A673 (cell line): ENCODE measurements at regions not wholly inside any gene's neighbourhood (a gene's known extent, or its start where the extent isn't known, plus 50 kb on each side); places are given as distances from the start of the nearest gene placed in this dataset.

Experiments used
- BruUV-seq: library from RNA; stranded (reverse); fragments of 400-500 nt; replicated peaks from 2 replicates; lab custom pipeline; 2021; lab: Mats Ljungman, UMichigan
- CTCF ChIA-PET: fragments of 300-600 bp; sonication (Branson Sonifier 250); formaldehyde crosslinking; loops from one replicate; lab custom pipeline; 2022; ENCODE audit warnings: antibody characterized with exemption; lab: Charles Lee
- POLR2A ChIA-PET: fragments of 300-600 bp; sonication (Branson Sonifier 250); formaldehyde crosslinking; loops from one replicate; lab custom pipeline; 2022; ENCODE audit warnings: antibody characterized with exemption; ENCODE audit not compliant: low non-redundant PET; lab: Charles Lee
- DNase-seq: peaks from one replicate; pipeline ENCODE4 v3.0.0-alpha.2; 2015; ENCODE audit warnings: low spot score
- H3K27ac ChIP-seq: fragments of 200-600 bp; sonication (generic); 2 replicates; pipeline ENCODE4 v1.5.1; 2016; ENCODE audit warnings: mixed run types, low read depth, mild to moderate bottlenecking, mixed read lengths, antibody characterized with exemption, low read length; ENCODE audit not compliant: poor library complexity, severe bottlenecking
- H3K27me3 ChIP-seq: fragments of 200-600 bp; sonication (generic); replicated peaks from 2 replicates; pipeline ENCODE4 v1.6.1; 2017; ENCODE audit warnings: mixed run types, low read depth, mild to moderate bottlenecking, mixed read lengths, antibody characterized with exemption, low read length; ENCODE audit not compliant: insufficient read depth, poor library complexity
- H3K36me3 ChIP-seq: fragments of 200-600 bp; sonication (generic); 2 replicates; pipeline ENCODE4 v1.6.1; 2016; ENCODE audit warnings: mixed run types, mild to moderate bottlenecking, mixed read lengths, antibody characterized with exemption, low read length; ENCODE audit not compliant: insufficient read depth, poor library complexity, severe bottlenecking
- H3K4me1 ChIP-seq: fragments of 200-600 bp; sonication (generic); 2 replicates; pipeline ENCODE4 v1.6.1; 2017; ENCODE audit warnings: mixed run types, mild to moderate bottlenecking, mixed read lengths, antibody characterized with exemption, low read length; ENCODE audit not compliant: insufficient read depth, poor library complexity, severe bottlenecking
- H3K4me3 ChIP-seq: fragments of 200-600 bp; sonication (generic); 2 replicates; pipeline ENCODE4 v1.5.1; 2016; ENCODE audit warnings: low read depth, mixed run types, mild to moderate bottlenecking, mixed read lengths, low read length; ENCODE audit not compliant: poor library complexity, severe bottlenecking
- H3K9me3 ChIP-seq: fragments of 200-600 bp; sonication (generic); 2 replicates; pipeline ENCODE4 v1.6.1; 2016; ENCODE audit warnings: mixed run types, low read depth, mild to moderate bottlenecking, mixed read lengths, antibody characterized with exemption, low read length; ENCODE audit not compliant: poor library complexity, severe bottlenecking
- EZH2 ChIP-seq: fragments of 200-600 bp; sonication (generic); IDR thresholded peaks from 2 replicates; pipeline ENCODE4 v1.6.1; 2017; ENCODE audit warnings: borderline replicate concordance, low read depth, mild to moderate bottlenecking, mixed read lengths, antibody characterized with exemption, low read length; ENCODE audit not compliant: poor library complexity, severe bottlenecking
- intact Hi-C: fragments of 100-400 bp; cut with micrococcal nuclease; formaldehyde crosslinking; loops from one replicate; pipeline ENCODE4 v1.10.0; 2022; ENCODE audit not compliant: unreplicated experiment
- TF ChIP-seq, protein P1 (sequence below): fragments of 300-800, 200-600 bp; sonication (generic); conservative IDR thresholded peaks from 2 replicates; pipeline ENCODE4 v1.5.1; 2017; ENCODE audit warnings: low read depth, mild to moderate bottlenecking, antibody characterized with exemption, low read length, moderate library complexity, mixed read lengths

DNA sequence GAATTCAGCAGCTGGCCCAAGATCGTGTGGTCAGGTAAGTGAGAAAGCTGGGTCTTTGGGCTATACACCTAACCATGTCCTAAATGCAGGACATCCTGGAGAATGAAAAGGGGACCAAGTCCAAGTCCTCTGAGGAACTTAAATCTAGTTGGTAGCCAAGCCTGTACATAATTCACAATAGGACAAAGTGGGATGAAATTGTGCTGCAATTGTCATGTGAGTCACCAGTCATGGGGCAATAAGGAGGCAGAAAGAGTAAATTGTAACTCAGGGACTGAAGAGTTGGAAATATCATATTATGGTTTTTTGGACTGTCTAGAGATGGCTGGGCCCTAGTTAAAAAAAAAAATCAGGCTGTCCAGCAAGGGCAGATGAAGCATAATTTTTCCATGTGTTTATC, 202.6 kb downstream of the CYLD start:
- Histone ChIP-seq H3K36me3 (no peaks in the 10 kb centered on the region), H3K4me3 (no peak overlapping the region), H3K27ac (no peak overlapping the region), H3K4me1 (no peaks in the 10 kb centered on the region), H3K27me3 (peaks cover 29% of the 10 kb centered on the region), H3K9me3 (no peaks in the 10 kb centered on the region)
- no TSS peak for BruUV-seq
- intact Hi-C loops, result no loop called here
- POLR2A ChIA-PET, result no interaction called here
- CTCF ChIA-PET, result no interaction called here
- no peak for DNase-seq
- no peak for TF ChIP-seq EZH2

DNA sequence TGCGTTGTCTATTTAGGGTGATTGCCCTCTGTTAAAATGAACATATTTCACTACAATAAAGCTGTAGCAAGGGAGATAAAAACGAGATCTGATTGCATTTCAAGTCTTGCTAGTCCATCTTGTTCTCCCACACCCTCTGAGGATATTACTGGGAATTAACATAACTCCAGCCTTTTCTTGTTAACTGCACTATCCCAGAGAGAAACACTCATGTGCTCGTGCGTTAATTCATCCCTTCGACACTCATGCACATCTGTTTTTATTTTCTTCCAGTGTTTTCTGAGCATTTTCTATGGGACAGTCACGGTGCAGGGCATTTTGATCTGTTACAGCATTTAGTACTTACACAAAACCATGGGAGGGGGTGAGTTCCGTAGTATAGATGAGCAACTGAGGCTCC, 202.1 kb downstream of the CYLD start:
- ChIA-PET CTCF (no interaction called here), POLR2A (no interaction called here)
- no peak overlapping the region for H3K4me3 ChIP-seq
- no peak for DNase-seq
- no peaks in the 10 kb centered on the region for H3K4me1 ChIP-seq
- H3K9me3 ChIP-seq, result no peaks in the 10 kb centered on the region
- no TSS peak for BruUV-seq
- H3K36me3 ChIP-seq, result no peaks in the 10 kb centered on the region
- intact Hi-C loops, result no loop called here
- peaks cover 31% of the 10 kb centered on the region for H3K27me3 ChIP-seq
- no peak overlapping the region for H3K27ac ChIP-seq
- no peak for TF ChIP-seq EZH2
- TF ChIP-seq, protein P1, sequence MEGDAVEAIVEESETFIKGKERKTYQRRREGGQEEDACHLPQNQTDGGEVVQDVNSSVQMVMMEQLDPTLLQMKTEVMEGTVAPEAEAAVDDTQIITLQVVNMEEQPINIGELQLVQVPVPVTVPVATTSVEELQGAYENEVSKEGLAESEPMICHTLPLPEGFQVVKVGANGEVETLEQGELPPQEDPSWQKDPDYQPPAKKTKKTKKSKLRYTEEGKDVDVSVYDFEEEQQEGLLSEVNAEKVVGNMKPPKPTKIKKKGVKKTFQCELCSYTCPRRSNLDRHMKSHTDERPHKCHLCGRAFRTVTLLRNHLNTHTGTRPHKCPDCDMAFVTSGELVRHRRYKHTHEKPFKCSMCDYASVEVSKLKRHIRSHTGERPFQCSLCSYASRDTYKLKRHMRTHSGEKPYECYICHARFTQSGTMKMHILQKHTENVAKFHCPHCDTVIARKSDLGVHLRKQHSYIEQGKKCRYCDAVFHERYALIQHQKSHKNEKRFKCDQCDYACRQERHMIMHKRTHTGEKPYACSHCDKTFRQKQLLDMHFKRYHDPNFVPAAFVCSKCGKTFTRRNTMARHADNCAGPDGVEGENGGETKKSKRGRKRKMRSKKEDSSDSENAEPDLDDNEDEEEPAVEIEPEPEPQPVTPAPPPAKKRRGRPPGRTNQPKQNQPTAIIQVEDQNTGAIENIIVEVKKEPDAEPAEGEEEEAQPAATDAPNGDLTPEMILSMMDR, result no peak

DNA sequence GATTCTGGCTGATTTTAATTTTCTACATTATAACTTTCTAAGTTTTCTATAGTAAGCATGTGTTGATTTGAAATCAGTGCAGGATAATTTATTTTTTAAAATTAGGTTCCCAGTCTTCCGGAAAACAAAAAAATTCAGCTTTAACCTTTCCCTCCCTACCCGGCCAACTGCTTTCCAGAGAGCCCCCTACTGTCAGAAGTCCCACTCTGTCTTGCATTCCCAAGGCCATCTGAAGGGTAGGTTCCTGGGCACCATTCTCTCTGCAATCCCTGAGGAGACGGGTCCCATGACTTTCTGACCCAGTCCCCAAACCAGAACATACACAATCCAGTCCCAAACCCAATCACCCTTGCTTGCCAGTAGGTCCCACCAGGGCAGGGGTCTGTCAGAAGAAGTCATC, 200.3 kb downstream of the CYLD start:
- TF ChIP-seq EZH2, result no peak
- TF ChIP-seq, protein P1, result no peak
- intact Hi-C loops, result no loop called here

DNA sequence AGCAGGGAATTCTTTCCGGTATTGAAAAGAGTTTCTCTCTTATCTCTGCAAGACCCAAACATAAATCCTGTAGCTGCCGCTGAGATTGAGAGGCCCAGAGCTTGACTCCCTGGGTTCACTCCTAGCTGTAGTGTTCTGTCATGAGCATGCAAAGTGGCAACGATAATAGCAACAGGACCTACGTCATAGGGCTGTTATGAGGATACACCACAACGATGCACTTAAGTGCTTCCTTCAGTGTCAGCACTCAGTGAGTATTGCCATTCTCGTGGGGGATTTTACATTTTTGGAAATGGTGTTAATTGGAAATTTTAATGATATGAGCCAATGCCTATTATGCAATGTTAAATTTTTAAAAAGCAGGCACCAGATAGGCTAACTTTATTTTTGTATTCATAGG, 199.8 kb downstream of the CYLD start:
- Histone ChIP-seq H3K4me1 (no peaks in the 10 kb centered on the region), H3K36me3 (no peaks in the 10 kb centered on the region), H3K27me3 (peaks cover 31% of the 10 kb centered on the region), H3K27ac (no peak overlapping the region), H3K9me3 (no peaks in the 10 kb centered on the region), H3K4me3 (no peak overlapping the region)
- ChIA-PET POLR2A (no interaction called here), CTCF (no interaction called here)
- intact Hi-C loops, result no loop called here
- BruUV-seq, result no TSS peak
- DNase-seq, result peak; percentile 21
- TF ChIP-seq, protein P1, result no peak

More for the DNA sequence above, 200.3 kb downstream of the CYLD start:
- Histone ChIP-seq H3K4me3 (no peak overlapping the region), H3K9me3 (no peaks in the 10 kb centered on the region), H3K27me3 (peaks cover 31% of the 10 kb centered on the region), H3K36me3 (no peaks in the 10 kb centered on the region), H3K4me1 (no peaks in the 10 kb centered on the region), H3K27ac (no peak overlapping the region)
- POLR2A ChIA-PET, result no interaction called here
- no TSS peak for BruUV-seq
- CTCF ChIA-PET, result no interaction called here
- DNase-seq, result no peak
